HFFc6 (cell line): ENCODE measurements at regions not wholly inside any gene's neighbourhood (a gene's known extent, or its start where the extent isn't known, plus 50 kb on each side); places are given as distances from the start of the nearest gene placed in this dataset.

ENCODE experiments used
- DNase-seq: peaks from one replicate; pipeline ENCODE4 v3.0.0-alpha.2; 2018
- H3K27ac Mint-ChIP-seq: 2 replicates; pipeline ENCODE4 v1.8.0; 2020; ENCODE audit warnings: mild to moderate bottlenecking, mixed read lengths
- H3K27me3 Mint-ChIP-seq: 2 replicates; pipeline ENCODE4 v1.8.0; 2021; ENCODE audit warnings: mild to moderate bottlenecking, moderate library complexity, mixed read lengths; ENCODE audit not compliant: insufficient read depth
- H3K36me3 Mint-ChIP-seq: 2 replicates; pipeline ENCODE4 v1.8.0; 2021; ENCODE audit warnings: low read depth, mixed read lengths
- H3K4me1 Mint-ChIP-seq: 2 replicates; pipeline ENCODE4 v1.8.0; 2020; ENCODE audit warnings: low read depth, mixed read lengths
- H3K4me3 Mint-ChIP-seq: 2 replicates; pipeline ENCODE4 v1.8.0; 2020; ENCODE audit warnings: mild to moderate bottlenecking, moderate library complexity, mixed read lengths
- H3K9me3 Mint-ChIP-seq: 2 replicates; pipeline ENCODE4 v1.8.0; 2020; ENCODE audit warnings: mild to moderate bottlenecking, mixed read lengths
- CTCF ChIP-seq: fragments of 200-600 bp; sonication (generic); IDR thresholded peaks from 2 replicates; pipeline ENCODE4 v1.5.0; 2021; ENCODE audit warnings: antibody characterized with exemption, mild to moderate bottlenecking

- Mint-ChIP-seq H3K36me3 (no peaks in the 10 kb centered on the region), H3K4me3 (no peak overlapping the region), H3K4me1 (no peaks in the 10 kb centered on the region), H3K27me3 (no peaks in the 10 kb centered on the region), H3K27ac (no peak overlapping the region), H3K9me3 (peaks cover 20% of the 10 kb centered on the region; the same call in 1 of the 2 replicates)
- no peak for TF ChIP-seq CTCF
- no peak for DNase-seq
Measured at GRCh38 chr16:35543486-35543885, 2084.1 kb downstream of the TP53TG3F start.

- no peaks in the 10 kb centered on the region for H3K4me1 Mint-ChIP-seq
- H3K9me3 Mint-ChIP-seq: peaks cover 8% of the 10 kb centered on the region
- no peak for TF ChIP-seq CTCF
- no peaks in the 10 kb centered on the region; the same call in 1 of the 2 replicates for H3K27me3 Mint-ChIP-seq
- no peaks in the 10 kb centered on the region for H3K36me3 Mint-ChIP-seq
- no peak for DNase-seq
- H3K27ac Mint-ChIP-seq: no peak overlapping the region
- no peak overlapping the region for H3K4me3 Mint-ChIP-seq
Measured at GRCh38 chr16:35552763-35553162, 2093.4 kb downstream of the TP53TG3F start.

GRCh38 chr16:35557731-35558130 lies 2098.3 kb downstream of the TP53TG3F start:
- Mint-ChIP-seq H3K4me1 (no peaks in the 10 kb centered on the region), H3K27ac (no peak overlapping the region), H3K36me3 (no peaks in the 10 kb centered on the region), H3K9me3 (peaks cover 22% of the 10 kb centered on the region), H3K4me3 (no peak overlapping the region), H3K27me3 (no peaks in the 10 kb centered on the region; the same call in 1 of the 2 replicates)
- DNase-seq: no peak
- no peak for TF ChIP-seq CTCF

GRCh38 chr16:35559911-35560636 lies 2100.7 kb downstream of the TP53TG3F start:
- no peak overlapping the region for H3K27ac Mint-ChIP-seq
- TF ChIP-seq CTCF: no peak; the same call in 1 of the 2 replicates
- no peaks in the 10 kb centered on the region; the same call in 1 of the 2 replicates for H3K27me3 Mint-ChIP-seq
- no peaks in the 10 kb centered on the region for H3K4me1 Mint-ChIP-seq
- no peak for DNase-seq
- no peak overlapping the region for H3K4me3 Mint-ChIP-seq
- H3K9me3 Mint-ChIP-seq: peaks cover 14% of the 10 kb centered on the region
- H3K36me3 Mint-ChIP-seq: no peaks in the 10 kb centered on the region

GRCh38 chr16:35560637-35560984 lies 2101.2 kb downstream of the TP53TG3F start:
- H3K9me3 Mint-ChIP-seq: peaks cover 14% of the 10 kb centered on the region
- no peaks in the 10 kb centered on the region; the same call in 1 of the 2 replicates for H3K27me3 Mint-ChIP-seq
- no peak overlapping the region for H3K27ac Mint-ChIP-seq
- H3K4me1 Mint-ChIP-seq: no peaks in the 10 kb centered on the region
- H3K4me3 Mint-ChIP-seq: no peak overlapping the region
- TF ChIP-seq CTCF: no peak
- no peaks in the 10 kb centered on the region for H3K36me3 Mint-ChIP-seq
- no peak for DNase-seq
